ENCODE measurements at regions not wholly inside any gene's neighbourhood (a gene's known extent, or its start where the extent isn't known, plus 50 kb on each side); places are given as distances from the start of the nearest gene placed in this dataset.

- no peaks in the 10 kb centered on the region for H3K9me3 ChIP-seq
- H3K4me2 ChIP-seq, result no peak overlapping the region
- no peak for DNase-seq (ENCODE audit: low read depth in 1 of 2, low spot score in 1 of 2)
- no peak for TF ChIP-seq TP53 (CRISPR knock-in tag; IDR thresholded peaks at IDR 0.05)
- no peak overlapping the region for H3K27ac ChIP-seq
- ChIA-PET CTCF (no interaction called here), POLR2A (no interaction called here)
- 2% methylated on average over 3 of the region's 3 CpGs for WGBS (ENCODE audit: missing lambda C conversion rate)
- H3K4me3 ChIP-seq, result no peak overlapping the region
- ATAC-seq, result peak; percentile 36 to 56; a peak in 3 of 6 replicates
- FAIRE-seq, result no peak
- no peaks in the 10 kb centered on the region for H3K4me1 ChIP-seq
These were observed 426.7 kb upstream of the PKDCC start for GRCh38 chr2:41621095-41621494.

GRCh38 chr2:41621563-41621962 lies 426.3 kb upstream of the PKDCC start:
- Histone ChIP-seq H3K4me2 (no peak overlapping the region), H3K27ac (no peak overlapping the region), H3K4me3 (no peak overlapping the region), H3K9me3 (no peaks in the 10 kb centered on the region), H3K4me1 (no peaks in the 10 kb centered on the region)
- WGBS (ENCODE audit: missing lambda C conversion rate), result 9% methylated on average over 3 of the region's 3 CpGs
- ChIA-PET CTCF (no interaction called here), POLR2A (no interaction called here)
- FAIRE-seq (no peak), DNase-seq (ENCODE audit: low read depth in 1 of 2, low spot score in 1 of 2) (no peak), ATAC-seq (no peak)
- no peak for TF ChIP-seq CBX8 (IDR thresholded peaks at IDR 0.05)
- TF ChIP-seq BCL3 (IDR thresholded peaks at IDR 0.05), result no peak
- TF ChIP-seq E2F6 (IDR thresholded peaks at IDR 0.05; ENCODE audit: borderline replicate concordance, low read depth), result no peak
- TF ChIP-seq KDM1A (IDR thresholded peaks at IDR 0.05; ENCODE audit: low read depth), result no peak
- TF ChIP-seq NPAS2 (CRISPR knock-in tag; IDR thresholded peaks at IDR 0.05; ENCODE audit: borderline replicate concordance), result no peak
- TF ChIP-seq NR3C1 (IDR thresholded peaks at IDR 0.05), result no peak
- no peak for TF ChIP-seq RARB (CRISPR knock-in tag; IDR thresholded peaks at IDR 0.05)
- no peak for TF ChIP-seq RAD21 (conservative IDR thresholded peaks at IDR 0.05 in 1 of 2, IDR thresholded peaks at IDR 0.05 in 1 of 2)
- TF ChIP-seq RFX5 (IDR thresholded peaks at IDR 0.05), result no peak
- no peak for TF ChIP-seq CTCF (IDR thresholded peaks at IDR 0.05)
- no peak for TF ChIP-seq RCOR1 (IDR thresholded peaks at IDR 0.05; ENCODE audit: low read depth, low read length)
- TF ChIP-seq KDM5A (IDR thresholded peaks at IDR 0.05), result no peak
- TF ChIP-seq ZC3H11A (IDR thresholded peaks at IDR 0.05), result no peak
- TF ChIP-seq FOXS1 (CRISPR knock-in tag; IDR thresholded peaks at IDR 0.05), result no peak
- TF ChIP-seq RNF2 (IDR thresholded peaks at IDR 0.05; ENCODE audit: borderline replicate concordance, low read depth), result no peak

GRCh38 chr2:41622301-41622700 lies 425.5 kb upstream of the PKDCC start:
- no peak for DNase-seq (ENCODE audit: low read depth in 1 of 2, low spot score in 1 of 2)
- no peaks in the 10 kb centered on the region for H3K9me3 ChIP-seq
- H3K4me3 ChIP-seq, result no peak overlapping the region
- no peak for ATAC-seq
- no peak overlapping the region for H3K27ac ChIP-seq
- no peak overlapping the region for H3K4me2 ChIP-seq
- H3K4me1 ChIP-seq, result no peaks in the 10 kb centered on the region
- no peak for TF ChIP-seq MAFK (IDR thresholded peaks at IDR 0.05; ENCODE audit: partially characterized antibody)
- TF ChIP-seq FOSB (CRISPR knock-in tag; IDR thresholded peaks at IDR 0.05), result no peak
- TF ChIP-seq HEYL (CRISPR knock-in tag; IDR thresholded peaks at IDR 0.05), result no peak
- TF ChIP-seq MYC (IDR thresholded peaks at IDR 0.05; ENCODE audit: borderline replicate concordance, low read length), result no peak
- TF ChIP-seq EHMT2 (IDR thresholded peaks at IDR 0.05; ENCODE audit: low read depth), result no peak
- ChIA-PET CTCF (no interaction called here), POLR2A (no interaction called here)
- no peak for FAIRE-seq
- 39% methylated on average over 5 of the region's 5 CpGs for WGBS (ENCODE audit: missing lambda C conversion rate)

Measured in A549 (cell line).